Hematopoietic multipotent progenitor cell treated with erythropoietin and hydrocortisone succinate and interleukin-3 and kit ligand, for 17 days (in vitro differentiated cells): ENCODE measurements at regions not wholly inside any gene's neighbourhood (a gene's known extent, or its start where the extent isn't known, plus 50 kb on each side); places are given as distances from the start of the nearest gene placed in this dataset.

Experiments
- DNase-seq: peaks from one replicate; pipeline ENCODE4 v3.0.0-alpha.2; 2015; ENCODE audit warnings: low spot score

DNA sequence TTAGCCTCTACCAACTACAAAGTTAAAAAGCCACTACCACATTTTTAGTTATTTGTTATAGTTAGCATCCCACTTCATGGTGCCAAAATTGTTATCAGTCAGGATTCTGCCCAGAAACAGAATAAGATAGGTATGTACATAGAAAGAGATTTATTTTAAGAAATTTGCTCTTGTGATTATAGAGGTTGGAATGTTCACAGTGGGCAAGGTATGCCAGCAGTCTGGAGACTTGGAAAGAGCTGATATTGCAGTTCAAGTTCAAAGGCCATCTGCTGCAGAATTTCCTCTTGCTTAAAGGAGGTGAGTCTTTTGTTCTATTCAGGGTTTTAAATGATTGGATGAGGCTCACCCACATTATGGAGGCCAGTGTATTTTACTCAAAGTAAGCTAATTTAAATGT, 143.8 kb upstream of the POU1F1 start:
- no peak for DNase-seq

- DNase-seq = no peak
Observed at GRCh38 chr3:87414271-87414670, 137.9 kb upstream of the POU1F1 start.

DNA sequence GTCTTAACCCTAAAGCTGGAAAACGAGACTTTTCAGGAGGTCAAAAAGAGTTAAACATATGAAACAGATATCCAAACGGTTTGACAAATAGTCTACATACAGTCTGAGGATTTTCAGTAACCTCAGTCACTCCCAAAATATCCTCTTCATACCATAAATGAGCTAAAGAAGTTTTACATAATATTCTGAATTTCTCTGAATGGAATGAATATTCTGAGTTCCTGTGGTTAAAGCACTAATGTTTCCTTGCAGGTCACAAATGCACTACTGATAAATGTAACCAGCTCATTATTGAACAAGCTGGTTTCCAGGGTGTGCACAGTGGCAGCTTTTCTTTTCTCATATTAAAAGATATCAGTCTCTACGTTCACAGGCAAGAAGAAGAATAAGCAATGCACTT, 137.4 kb upstream of the POU1F1 start:
- no peak for DNase-seq

DNA sequence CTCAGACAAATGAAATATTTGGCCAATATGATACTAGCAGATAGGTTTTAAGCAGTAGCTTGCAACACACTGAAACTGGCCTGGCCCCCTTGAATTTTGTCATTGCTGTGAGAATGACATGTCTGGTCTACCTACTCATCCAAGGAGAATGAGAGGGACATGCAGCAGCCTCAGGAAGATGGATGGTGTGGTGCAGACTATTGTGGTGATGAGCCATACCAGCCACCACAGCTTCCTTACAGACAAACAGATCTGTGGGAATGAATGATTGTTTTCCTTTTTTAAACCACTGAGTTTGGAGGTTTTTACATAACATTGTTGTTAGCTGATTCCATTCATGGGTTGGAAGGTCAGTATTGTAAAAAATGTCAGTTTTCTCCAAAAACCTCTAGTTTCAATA, 133.7 kb upstream of the POU1F1 start:
- DNase-seq = no peak

DNA sequence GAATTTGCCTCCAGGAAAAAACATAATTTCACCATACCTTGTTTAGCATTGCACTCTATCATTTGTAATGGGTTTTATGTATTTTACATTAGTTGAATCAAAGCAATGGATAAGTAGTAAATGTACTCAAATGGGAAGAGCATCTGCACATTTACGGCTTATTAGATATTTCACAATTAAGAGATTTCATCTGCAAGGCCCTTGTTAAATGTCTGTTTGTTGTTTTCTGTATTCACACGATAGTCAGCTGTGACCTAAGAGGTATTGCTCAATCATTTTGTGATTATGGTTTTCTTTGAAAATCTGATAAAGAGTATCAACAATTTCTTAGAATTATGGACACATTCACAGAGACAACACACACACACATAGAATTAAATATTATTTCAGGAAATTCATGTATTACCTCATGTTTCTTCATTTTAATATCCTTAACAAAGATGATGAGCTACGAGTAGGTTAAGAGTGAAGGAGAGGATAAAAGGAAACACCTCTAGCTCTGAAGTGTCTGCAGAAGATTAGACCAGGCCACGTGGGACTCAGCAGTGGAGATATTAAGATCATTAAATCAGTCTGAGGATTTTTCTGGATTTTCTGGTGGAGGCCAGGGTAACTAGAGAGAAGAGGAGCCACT, 121.9 kb upstream of the POU1F1 start:
- DNase-seq = no peak

- no peak for DNase-seq
Observed at GRCh38 chr3:87397211-87397610, 120.8 kb upstream of the POU1F1 start.

GRCh38 chr3:87390821-87391220, 114.4 kb upstream of the POU1F1 start:
- no peak for DNase-seq

DNA sequence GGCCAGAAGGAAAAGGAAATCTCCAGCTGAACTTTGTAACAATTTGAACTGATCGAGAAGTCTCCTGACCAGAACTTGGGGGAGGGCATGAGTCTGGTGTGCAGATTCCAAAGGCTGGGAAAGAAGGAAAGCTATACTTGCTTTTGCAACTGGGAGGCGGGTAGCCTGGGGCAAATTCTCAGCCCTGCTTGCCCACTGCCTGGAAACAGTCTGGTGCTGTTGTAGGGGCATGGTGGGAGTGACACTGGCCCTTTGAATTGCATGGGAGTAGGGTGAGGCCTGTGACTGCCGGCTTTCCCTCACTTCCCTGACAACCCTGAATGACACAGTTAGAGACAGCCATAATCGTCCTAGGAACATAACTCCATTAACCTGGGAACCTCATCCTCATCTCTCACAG, 114.0 kb upstream of the POU1F1 start:
- DNase-seq = no peak

- DNase-seq = no peak
Observed at GRCh38 chr3:87375231-87375682, 98.9 kb upstream of the POU1F1 start.

GRCh38 chr3:87370007-87370406, 93.6 kb upstream of the POU1F1 start:
- no peak for DNase-seq

DNA sequence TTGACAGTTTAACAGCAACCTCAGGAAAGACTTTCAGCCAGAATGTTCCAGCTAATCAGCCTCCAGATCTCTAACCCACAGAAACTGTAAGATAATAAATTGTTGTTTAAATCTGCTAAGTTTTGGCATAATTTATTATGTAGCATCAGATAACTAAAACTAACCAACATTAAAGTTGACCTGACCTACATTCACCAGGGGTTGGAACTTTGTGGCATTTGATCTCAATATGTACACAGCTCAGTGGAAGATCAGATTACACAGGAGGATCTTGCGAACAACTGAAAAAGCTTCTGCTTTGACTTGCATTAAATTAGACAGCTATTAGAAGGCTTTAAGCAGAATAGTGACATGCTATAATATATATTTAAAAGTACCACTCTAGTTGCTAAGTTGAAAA, 91.4 kb upstream of the POU1F1 start:
- DNase-seq = no peak

DNA sequence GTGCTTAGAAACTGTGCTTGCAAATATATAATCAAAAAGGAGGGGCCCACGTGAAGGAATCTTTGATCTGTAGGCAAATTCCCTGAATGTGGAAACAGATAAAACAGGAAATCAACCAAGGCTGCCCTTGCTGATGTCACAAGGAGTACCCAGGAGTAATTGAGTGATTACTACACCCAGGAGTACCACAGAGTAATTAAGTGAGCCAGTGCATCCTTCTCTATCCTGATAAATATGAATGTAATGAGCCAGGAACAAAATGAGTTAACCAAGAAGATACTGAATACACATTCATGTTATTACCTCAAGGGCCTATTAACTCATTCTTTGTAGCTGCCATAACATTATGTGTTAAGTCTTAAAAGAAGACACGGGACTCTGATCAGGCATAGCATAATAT, 87.3 kb upstream of the POU1F1 start:
- no peak for DNase-seq

GRCh38 chr3:87361956-87362355, 85.6 kb upstream of the POU1F1 start:
- no peak for DNase-seq

- no peak for DNase-seq
Observed at GRCh38 chr3:87361271-87361670, 84.9 kb upstream of the POU1F1 start.

GRCh38 chr3:87359826-87360225, 83.4 kb upstream of the POU1F1 start:
- no peak for DNase-seq

GRCh38 chr3:87359025-87359424, 82.6 kb upstream of the POU1F1 start:
- no peak for DNase-seq

GRCh38 chr3:87358066-87358465, 81.7 kb upstream of the POU1F1 start:
- DNase-seq = no peak

- no peak for DNase-seq
Observed at GRCh38 chr3:87354398-87354797, 78.0 kb upstream of the POU1F1 start.

- DNase-seq = no peak
Observed at GRCh38 chr3:87351937-87352336, 75.6 kb upstream of the POU1F1 start.

DNA sequence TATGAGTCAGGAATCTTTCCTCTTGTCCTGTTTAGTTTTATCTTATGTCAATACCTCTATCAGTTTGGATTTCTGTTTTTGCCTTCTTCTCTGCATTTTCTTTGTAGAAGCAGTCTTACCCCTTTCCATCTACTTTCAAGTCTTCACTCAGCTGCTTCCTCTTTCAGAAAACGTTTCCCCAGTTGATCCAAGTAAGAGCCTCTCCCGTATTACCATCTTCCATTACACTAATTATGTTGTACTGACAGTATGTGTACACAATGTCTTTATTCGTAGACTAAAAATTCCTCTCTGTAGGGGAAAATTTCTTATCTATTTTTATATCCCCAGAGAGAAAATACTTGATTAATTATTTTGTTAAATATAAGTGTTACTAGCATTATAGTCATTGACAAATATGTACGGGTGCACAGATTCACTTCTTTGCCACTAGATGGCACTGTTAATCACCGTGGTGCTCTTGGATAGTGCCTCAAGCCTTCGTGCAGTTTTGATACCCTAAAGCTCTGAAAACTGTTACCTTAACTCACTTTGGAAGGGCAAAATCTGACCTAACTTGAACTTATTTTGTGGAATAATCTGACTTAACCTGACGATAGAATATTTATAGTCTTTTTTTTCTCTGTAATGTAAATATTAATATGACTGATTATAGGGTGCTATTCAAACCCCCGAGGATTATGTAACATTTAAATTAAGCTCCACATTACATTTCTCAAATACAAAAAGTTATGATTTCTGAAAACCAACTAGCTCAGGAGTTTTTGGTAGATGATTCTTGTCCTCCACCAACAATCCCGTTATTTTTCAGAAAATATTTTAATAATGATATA, 74.2 kb upstream of the POU1F1 start:
- peak; percentile 63 for DNase-seq

DNA sequence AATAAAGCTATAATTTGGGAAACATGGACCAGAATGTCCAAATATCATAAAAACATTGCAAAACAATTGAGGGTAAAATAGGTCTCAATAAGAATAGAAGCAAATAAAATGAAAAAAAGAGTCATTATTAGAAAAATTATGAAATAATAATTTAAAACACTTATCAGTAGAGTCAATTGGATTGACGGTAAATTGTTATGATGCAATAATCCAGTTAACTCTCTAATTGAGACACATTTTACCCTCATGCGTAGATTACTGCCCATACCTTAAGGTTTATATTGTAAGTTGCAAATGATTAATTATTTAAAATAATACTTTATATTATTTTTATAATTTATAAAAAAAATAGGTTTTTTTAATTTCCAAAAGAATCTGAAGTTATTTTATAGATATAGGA, 73.4 kb upstream of the POU1F1 start:
- DNase-seq = no peak

DNA sequence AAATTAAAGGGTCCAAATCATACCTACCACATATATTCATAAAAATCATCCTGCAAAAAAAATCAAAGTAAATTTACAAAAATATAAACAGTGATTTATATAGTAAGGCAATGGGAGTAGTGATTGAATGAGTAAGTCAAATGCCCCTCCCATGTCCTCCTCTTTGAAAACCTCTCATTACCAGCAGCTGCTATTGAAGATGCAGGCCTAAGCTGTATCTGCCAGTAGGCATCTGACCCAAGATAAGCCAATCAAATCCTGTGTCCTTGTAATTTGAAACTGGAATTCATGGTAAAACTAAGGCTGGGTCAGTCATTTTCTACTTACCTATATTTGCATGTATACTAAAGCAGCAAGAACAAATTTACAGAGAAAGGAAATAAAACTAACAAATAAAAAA, 60.4 kb upstream of the POU1F1 start:
- DNase-seq = no peak

GRCh38 chr3:87335931-87336330, 59.5 kb upstream of the POU1F1 start:
- no peak for DNase-seq

DNA sequence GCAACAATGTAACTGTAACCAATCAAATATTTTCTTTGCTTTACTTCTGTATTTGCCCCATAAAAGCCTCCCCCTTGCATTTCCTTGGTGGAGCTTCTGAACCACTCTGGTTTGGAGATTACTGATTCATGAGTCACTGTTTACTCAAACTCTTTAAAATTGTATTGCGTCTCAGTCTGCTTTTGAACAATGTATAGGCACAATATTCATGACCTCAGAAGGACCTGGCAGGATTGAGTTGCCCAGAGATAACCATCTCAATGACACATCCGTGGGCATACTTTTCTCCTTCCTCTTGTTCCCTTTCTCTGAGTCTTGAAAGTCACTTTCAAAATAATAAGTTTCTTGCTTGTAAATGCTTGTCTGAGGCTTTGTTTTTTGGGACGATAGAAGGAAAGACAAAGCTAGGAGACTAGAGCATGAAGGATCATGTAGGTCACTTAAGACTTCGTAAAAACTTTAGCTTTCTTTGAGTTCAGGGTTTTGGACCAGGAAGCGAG, 57.1 kb upstream of the POU1F1 start:
- no peak for DNase-seq
